Endothelial cell of umbilical vein (primary cell): ENCODE measurements at regions not wholly inside any gene's neighbourhood (a gene's known extent, or its start where the extent isn't known, plus 50 kb on each side); places are given as distances from the start of the nearest gene placed in this dataset.

Experiments
- BruUV-seq: library from RNA; stranded (reverse); fragments of 400-500 nt; replicated peaks from 2 replicates; lab custom pipeline; 2021; lab: Mats Ljungman, UMichigan
- CTCF ChIA-PET: fragments of 300-600, 350-600 bp; sonication (Branson Sonifier 250); formaldehyde crosslinking; loops from one replicate; lab custom pipeline; 2021; ENCODE audit warnings: antibody characterized with exemption, inconsistent platforms; lab: Charles Lee
- POLR2A ChIA-PET: fragments of 300-600, 350-600 bp; sonication (Branson Sonifier 250); formaldehyde crosslinking; loops from one replicate; lab custom pipeline; 2021; ENCODE audit warnings: antibody characterized with exemption, inconsistent platforms; lab: Charles Lee
- DNase-seq: peaks from one replicate; pipeline ENCODE4 v3.0.0-alpha.2; 2011; ENCODE audit warnings: low read depth, low spot score
- FAIRE-seq: peaks from 2 replicates; lab custom pipeline; 2011; peaks lifted over from hg19 to GRCh38; lab: Jason Lieb, UNC
- H2AFZ ChIP-seq: 2 replicates; pipeline ENCODE4 v1.6.0; 2012; ENCODE audit warnings: low read depth, low read length, control low read depth, inconsistent platforms
- H3K27ac ChIP-seq: 2 replicates; pipeline ENCODE4 v1.5.1; 2011; ENCODE audit warnings: low read depth, mild to moderate bottlenecking, control low read depth, low read length, moderate library complexity; ENCODE audit not compliant: insufficient read depth
- H3K27me3 ChIP-seq, 2 experiments: 2 replicates each; pipeline versions ENCODE4 v1.6.0 to v1.6.1; 2011; ENCODE audit warnings: low read length in 2 of 2, mixed read lengths in 1 of 2; ENCODE audit not compliant: control insufficient read depth in 2 of 2, insufficient read depth in 2 of 2
- H3K36me3 ChIP-seq, 2 experiments: 2 replicates in 1 of 2; 3 replicates in 1 of 2; pipeline ENCODE4 v1.5.1; 2011; ENCODE audit warnings: low read length in 2 of 2, mild to moderate bottlenecking in 1 of 2, moderate library complexity in 1 of 2; ENCODE audit not compliant: control insufficient read depth in 2 of 2, insufficient read depth in 2 of 2; ENCODE audit errors: extremely low read depth in 1 of 2
- H3K4me1 ChIP-seq: 3 replicates; pipeline ENCODE4 v1.5.1; 2011; ENCODE audit warnings: mild to moderate bottlenecking, low read length; ENCODE audit not compliant: control insufficient read depth, insufficient read depth; ENCODE audit errors: extremely low read depth
- H3K4me2 ChIP-seq: 2 replicates; pipeline ENCODE4 v1.6.1; 2011; ENCODE audit warnings: low read length, control low read depth, mixed read lengths; ENCODE audit not compliant: insufficient read depth
- H3K4me3 ChIP-seq, 3 experiments: fragments of 200-600 bp in 1 of 3; sonication (generic), shearing (Covaris generic) in 1 of 3; replicated peaks in 1 of 3; 2 replicates each; pipeline ENCODE4 v1.5.1; 2011 to 2016; ENCODE audit warnings: control low read depth in 3 of 3, low read length in 3 of 3, mild to moderate bottlenecking in 2 of 3, inconsistent platforms in 1 of 3, low read depth in 1 of 3, moderate library complexity in 1 of 3; ENCODE audit not compliant: insufficient read depth in 1 of 3
- H3K79me2 ChIP-seq: 2 replicates; pipeline ENCODE4 v1.6.0; 2012; ENCODE audit warnings: low read length, inconsistent platforms; ENCODE audit not compliant: control insufficient read depth, insufficient read depth
- H3K9ac ChIP-seq: replicated peaks from 2 replicates; pipeline ENCODE3; 2011; ENCODE audit warnings: low read length, control low read depth; ENCODE audit not compliant: insufficient read depth; ENCODE audit errors: extremely low read depth
- H3K9me1 ChIP-seq: replicated peaks from 3 replicates; pipeline ENCODE4 v1.6.0; 2011; ENCODE audit warnings: mild to moderate bottlenecking, low read length; ENCODE audit not compliant: control insufficient read depth, insufficient read depth; ENCODE audit errors: extremely low read depth
- H3K9me3 ChIP-seq: replicated peaks from 2 replicates; pipeline ENCODE4 v1.5.1; 2012; ENCODE audit warnings: low read length, inconsistent platforms; ENCODE audit not compliant: control insufficient read depth, insufficient read depth
- H4K20me1 ChIP-seq: replicated peaks from 2 replicates; pipeline ENCODE3; 2011; ENCODE audit warnings: mild to moderate bottlenecking, low read length; ENCODE audit not compliant: control insufficient read depth, insufficient read depth; ENCODE audit errors: extremely low read depth
- EZH2 ChIP-seq: IDR thresholded peaks from 2 replicates; pipeline ENCODE4 v1.6.1; 2012; ENCODE audit warnings: borderline replicate concordance, low read depth, mild to moderate bottlenecking, moderate library complexity, low read length, inconsistent platforms; ENCODE audit not compliant: severe bottlenecking
- FOS ChIP-seq: IDR thresholded peaks from 2 replicates; pipeline ENCODE4 v1.6.1; 2011; ENCODE audit warnings: mild to moderate bottlenecking, low read length, moderate library complexity, borderline replicate concordance; ENCODE audit not compliant: insufficient read depth
- GATA2 ChIP-seq: IDR thresholded peaks from 2 replicates; pipeline ENCODE4 v1.7.0; 2011; ENCODE audit warnings: low read depth, mild to moderate bottlenecking, moderate library complexity, mixed read lengths, low read length; ENCODE audit not compliant: insufficient read length, insufficient read depth
- JUN ChIP-seq: IDR thresholded peaks from 2 replicates; pipeline ENCODE4 v1.6.1; 2011; ENCODE audit warnings: borderline replicate concordance, low read depth; ENCODE audit not compliant: insufficient read length, insufficient read depth
- MYC ChIP-seq: IDR thresholded peaks from one replicate; pipeline ENCODE4 v1.6.1; 2011; ENCODE audit warnings: mild to moderate bottlenecking, low read depth, low read length
- POLR2A ChIP-seq: IDR thresholded peaks from 2 replicates; pipeline ENCODE4 v1.6.1; 2012; ENCODE audit warnings: low read depth, mild to moderate bottlenecking, control low read depth, low read length
- POLR2AphosphoS5 ChIP-seq: IDR thresholded peaks from 2 replicates; pipeline ENCODE4 v1.6.1; 2012; ENCODE audit warnings: low read depth, mild to moderate bottlenecking, control low read depth, low read length, moderate library complexity; ENCODE audit not compliant: insufficient read depth
- dilution Hi-C: fragments of 300-500 bp; cut with MboI; formaldehyde crosslinking; loops from one replicate; pipeline ENCODE4 v1.15.0; 2019; ENCODE audit warnings: low sequenced_read_pairs; ENCODE audit not compliant: extremely low pct_ligation_motif_present
- intact Hi-C: fragments of 100-400 bp; cut with micrococcal nuclease; formaldehyde crosslinking; loops from one replicate; pipeline ENCODE4 v1.10.0; 2022
- TF ChIP-seq, protein P1 (sequence below), 2 donors: IDR thresholded peaks; 1 replicate in 1 of 2; 2 replicates in 1 of 2; pipeline ENCODE4 v1.5.1; 2011; ENCODE audit warnings: low read length in 2 of 2, mild to moderate bottlenecking in 2 of 2, moderate library complexity in 2 of 2, control low read depth in 1 of 2, inconsistent platforms in 1 of 2, low read depth in 1 of 2; ENCODE audit not compliant: insufficient read depth in 1 of 2; ENCODE audit errors: extremely low read depth in 1 of 2
- TF ChIP-seq, protein P2 (sequence below): IDR thresholded peaks from 2 replicates; pipeline ENCODE4 v1.6.1; 2011; ENCODE audit not compliant: insufficient read depth, insufficient read length

DNA sequence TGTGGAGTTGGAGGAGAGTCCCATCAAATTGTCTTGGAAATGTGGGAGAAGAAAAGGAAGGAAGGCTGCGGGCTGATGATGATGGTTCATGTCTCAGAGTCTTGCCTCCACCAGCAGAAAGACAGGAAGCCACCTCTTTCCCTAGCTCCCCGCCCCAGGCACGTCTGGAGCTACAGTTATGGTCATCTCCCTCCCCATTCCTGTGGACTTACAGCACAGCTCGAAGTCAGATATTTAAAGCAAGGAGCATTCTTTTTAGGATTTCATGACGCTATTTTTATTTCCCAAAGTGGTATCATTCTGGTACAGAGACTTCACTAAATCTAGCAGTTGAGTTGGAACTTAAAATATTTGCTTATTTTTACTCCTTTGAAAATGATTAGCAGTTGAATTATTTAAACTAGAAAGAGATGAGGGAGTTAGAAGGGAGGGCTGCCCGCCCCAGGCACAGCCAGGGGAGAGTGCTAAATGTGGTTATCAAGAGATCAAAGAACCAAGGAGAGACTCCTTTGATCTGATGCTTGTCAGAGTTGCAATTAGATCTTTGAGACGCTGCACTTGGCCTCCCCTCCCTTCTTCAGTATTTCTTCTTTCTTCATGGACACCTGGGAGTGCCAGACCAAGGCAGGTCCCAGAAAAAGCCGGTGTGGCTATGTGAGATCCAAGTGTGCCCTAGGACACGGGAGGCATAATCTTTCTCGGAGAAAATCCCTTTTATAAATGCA, 199.9 kb upstream of the SOX4 start:
- no peak for DNase-seq
- no TSS peak for BruUV-seq
- TF ChIP-seq FOS: no peak
- TF ChIP-seq POLR2A: no peak
- no peak for TF ChIP-seq POLR2AphosphoS5
- Histone ChIP-seq H3K4me2 (no peak overlapping the region), H3K4me3 (no peak overlapping the region), H3K4me1 (no peaks in the 10 kb centered on the region), H3K9me1 (no peaks in the 10 kb centered on the region), H3K36me3 (no peaks in the 10 kb centered on the region), H4K20me1 (no peaks in the 10 kb centered on the region), H3K9ac (no peak overlapping the region), H2AFZ (no peak overlapping the region), H3K27me3 (peaks cover 0 to 3% of the 10 kb centered on the region in 2 experiments), H3K79me2 (no peaks in the 10 kb centered on the region), H3K9me3 (no peaks in the 10 kb centered on the region), H3K27ac (no peak overlapping the region)
- intact Hi-C loops (no loop called here), dilution Hi-C loops (no loop called here)
- POLR2A ChIA-PET: no interaction called here
- no peak for FAIRE-seq
- CTCF ChIA-PET: no interaction called here

DNA sequence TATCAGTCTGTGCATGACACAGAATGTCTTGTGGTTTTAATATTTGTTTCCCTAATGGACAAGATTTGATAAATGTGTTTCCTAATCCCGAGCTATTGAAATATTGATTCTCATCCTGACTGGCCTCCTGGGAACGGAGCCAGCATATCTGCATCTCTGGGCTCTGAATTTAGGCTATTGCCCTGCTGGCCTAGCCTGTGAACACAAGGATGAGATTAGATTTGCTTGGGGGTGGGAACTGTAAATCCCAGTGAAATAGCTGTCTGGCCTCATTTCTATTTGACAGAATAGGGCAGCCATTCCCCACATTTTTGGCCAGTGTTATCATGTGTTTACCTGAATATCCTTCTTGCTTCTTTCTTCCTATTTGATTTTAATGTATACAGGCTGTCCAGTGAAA, 198.4 kb upstream of the SOX4 start:
- FAIRE-seq: no peak
- dilution Hi-C loops: no loop called here
- TF ChIP-seq EZH2 (no peak), POLR2AphosphoS5 (no peak), MYC (no peak), POLR2A (no peak), GATA2 (no peak), FOS (no peak), JUN (no peak)
- TF ChIP-seq, protein P1, sequence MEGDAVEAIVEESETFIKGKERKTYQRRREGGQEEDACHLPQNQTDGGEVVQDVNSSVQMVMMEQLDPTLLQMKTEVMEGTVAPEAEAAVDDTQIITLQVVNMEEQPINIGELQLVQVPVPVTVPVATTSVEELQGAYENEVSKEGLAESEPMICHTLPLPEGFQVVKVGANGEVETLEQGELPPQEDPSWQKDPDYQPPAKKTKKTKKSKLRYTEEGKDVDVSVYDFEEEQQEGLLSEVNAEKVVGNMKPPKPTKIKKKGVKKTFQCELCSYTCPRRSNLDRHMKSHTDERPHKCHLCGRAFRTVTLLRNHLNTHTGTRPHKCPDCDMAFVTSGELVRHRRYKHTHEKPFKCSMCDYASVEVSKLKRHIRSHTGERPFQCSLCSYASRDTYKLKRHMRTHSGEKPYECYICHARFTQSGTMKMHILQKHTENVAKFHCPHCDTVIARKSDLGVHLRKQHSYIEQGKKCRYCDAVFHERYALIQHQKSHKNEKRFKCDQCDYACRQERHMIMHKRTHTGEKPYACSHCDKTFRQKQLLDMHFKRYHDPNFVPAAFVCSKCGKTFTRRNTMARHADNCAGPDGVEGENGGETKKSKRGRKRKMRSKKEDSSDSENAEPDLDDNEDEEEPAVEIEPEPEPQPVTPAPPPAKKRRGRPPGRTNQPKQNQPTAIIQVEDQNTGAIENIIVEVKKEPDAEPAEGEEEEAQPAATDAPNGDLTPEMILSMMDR (IDR thresholded peaks at IDR 0.05; ENCODE audit: extremely low read depth in 1 of 2, insufficient read depth in 1 of 2, low read depth in 1 of 2, low read length in 2 of 2): no peak
- TF ChIP-seq, protein P2, sequence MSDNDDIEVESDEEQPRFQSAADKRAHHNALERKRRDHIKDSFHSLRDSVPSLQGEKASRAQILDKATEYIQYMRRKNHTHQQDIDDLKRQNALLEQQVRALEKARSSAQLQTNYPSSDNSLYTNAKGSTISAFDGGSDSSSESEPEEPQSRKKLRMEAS: no peak
- Histone ChIP-seq H3K27me3 (peaks cover 0 to 3% of the 10 kb centered on the region in 2 experiments), H2AFZ (no peak overlapping the region), H4K20me1 (no peaks in the 10 kb centered on the region), H3K4me3 (no peak overlapping the region), H3K4me1 (no peaks in the 10 kb centered on the region), H3K9me3 (no peaks in the 10 kb centered on the region), H3K9ac (no peak overlapping the region), H3K27ac (no peak overlapping the region), H3K9me1 (no peaks in the 10 kb centered on the region), H3K79me2 (no peaks in the 10 kb centered on the region), H3K36me3 (no peaks in the 10 kb centered on the region), H3K4me2 (no peak overlapping the region)
- no peak for DNase-seq
- intact Hi-C loops: no loop called here
- CTCF ChIA-PET: interaction anchor here (1.2 kb wide), 1 partner anchor 12 kb away, joined by 4 read pairs; no protein-coding TSS in a partner anchor
- BruUV-seq: no TSS peak
- POLR2A ChIA-PET: no interaction called here
